Gastroesophageal sphincter (tissue), 2 donors: ENCODE measurements at regions not wholly inside any gene's neighbourhood (a gene's known extent, or its start where the extent isn't known, plus 50 kb on each side); places are given as distances from the start of the nearest gene placed in this dataset.

Source experiments
- EP300 ChIP-seq: sonication (generic); formaldehyde crosslinking; IDR thresholded peaks from one replicate; pipeline ENCODE4 v1.6.1; 2017; ENCODE audit warnings: antibody characterized with exemption, mild to moderate bottlenecking
- POLR2A ChIP-seq, 2 donors: fragments of 450-650 bp; IDR thresholded peaks; one replicate each; pipeline ENCODE4 v1.6.1; 2017; ENCODE audit warnings: antibody characterized with exemption in 2 of 2, mild to moderate bottlenecking in 2 of 2, moderate library complexity in 1 of 2

DNA sequence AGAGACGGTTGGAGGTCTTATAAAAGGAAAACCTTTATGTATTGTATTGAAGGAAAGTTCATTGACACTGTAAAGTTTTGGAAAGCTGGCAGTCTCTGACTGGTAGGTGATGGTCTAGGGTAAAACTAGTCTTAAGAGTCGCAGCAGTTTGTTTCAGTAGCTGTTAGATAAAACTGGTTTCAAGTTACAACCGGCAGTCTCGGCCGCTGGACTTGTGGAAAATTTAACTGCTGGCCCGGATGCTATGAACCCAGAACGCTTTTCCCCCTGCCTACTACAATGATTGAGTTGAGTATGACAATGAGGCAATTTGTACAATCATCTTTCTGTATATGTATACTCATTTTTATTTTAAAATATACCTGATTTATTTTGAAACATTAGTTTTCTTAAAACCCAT lies 1426.9 kb downstream of the AACS start:
- TF ChIP-seq POLR2A (IDR thresholded peaks at IDR 0.05) (no peak), EP300 (no peak)
